A673 (cell line): ENCODE measurements at regions not wholly inside any gene's neighbourhood (a gene's known extent, or its start where the extent isn't known, plus 50 kb on each side); places are given as distances from the start of the nearest gene placed in this dataset.

Experiments used
- BruUV-seq: library from RNA; stranded (reverse); fragments of 400-500 nt; replicated peaks from 2 replicates; lab custom pipeline; 2021; lab: Mats Ljungman, UMichigan
- CTCF ChIA-PET: fragments of 300-600 bp; sonication (Branson Sonifier 250); formaldehyde crosslinking; loops from one replicate; lab custom pipeline; 2022; ENCODE audit warnings: antibody characterized with exemption; lab: Charles Lee
- POLR2A ChIA-PET: fragments of 300-600 bp; sonication (Branson Sonifier 250); formaldehyde crosslinking; loops from one replicate; lab custom pipeline; 2022; ENCODE audit warnings: antibody characterized with exemption; ENCODE audit not compliant: low non-redundant PET; lab: Charles Lee
- DNase-seq: peaks from one replicate; pipeline ENCODE4 v3.0.0-alpha.2; 2015; ENCODE audit warnings: low spot score
- H3K27ac ChIP-seq: fragments of 200-600 bp; sonication (generic); 2 replicates; pipeline ENCODE4 v1.5.1; 2016; ENCODE audit warnings: mixed run types, low read depth, mild to moderate bottlenecking, mixed read lengths, antibody characterized with exemption, low read length; ENCODE audit not compliant: poor library complexity, severe bottlenecking
- H3K27me3 ChIP-seq: fragments of 200-600 bp; sonication (generic); replicated peaks from 2 replicates; pipeline ENCODE4 v1.6.1; 2017; ENCODE audit warnings: mixed run types, low read depth, mild to moderate bottlenecking, mixed read lengths, antibody characterized with exemption, low read length; ENCODE audit not compliant: insufficient read depth, poor library complexity
- H3K36me3 ChIP-seq: fragments of 200-600 bp; sonication (generic); 2 replicates; pipeline ENCODE4 v1.6.1; 2016; ENCODE audit warnings: mixed run types, mild to moderate bottlenecking, mixed read lengths, antibody characterized with exemption, low read length; ENCODE audit not compliant: insufficient read depth, poor library complexity, severe bottlenecking
- H3K4me1 ChIP-seq: fragments of 200-600 bp; sonication (generic); 2 replicates; pipeline ENCODE4 v1.6.1; 2017; ENCODE audit warnings: mixed run types, mild to moderate bottlenecking, mixed read lengths, antibody characterized with exemption, low read length; ENCODE audit not compliant: insufficient read depth, poor library complexity, severe bottlenecking
- H3K4me3 ChIP-seq: fragments of 200-600 bp; sonication (generic); 2 replicates; pipeline ENCODE4 v1.5.1; 2016; ENCODE audit warnings: low read depth, mixed run types, mild to moderate bottlenecking, mixed read lengths, low read length; ENCODE audit not compliant: poor library complexity, severe bottlenecking
- H3K9me3 ChIP-seq: fragments of 200-600 bp; sonication (generic); 2 replicates; pipeline ENCODE4 v1.6.1; 2016; ENCODE audit warnings: mixed run types, low read depth, mild to moderate bottlenecking, mixed read lengths, antibody characterized with exemption, low read length; ENCODE audit not compliant: poor library complexity, severe bottlenecking
- CTCF ChIP-seq: fragments of 300-800, 200-600 bp; sonication (generic); conservative IDR thresholded peaks from 2 replicates; pipeline ENCODE4 v1.5.1; 2017; ENCODE audit warnings: low read depth, mild to moderate bottlenecking, antibody characterized with exemption, low read length, moderate library complexity, mixed read lengths
- EZH2 ChIP-seq: fragments of 200-600 bp; sonication (generic); IDR thresholded peaks from 2 replicates; pipeline ENCODE4 v1.6.1; 2017; ENCODE audit warnings: borderline replicate concordance, low read depth, mild to moderate bottlenecking, mixed read lengths, antibody characterized with exemption, low read length; ENCODE audit not compliant: poor library complexity, severe bottlenecking
- intact Hi-C: fragments of 100-400 bp; cut with micrococcal nuclease; formaldehyde crosslinking; loops from one replicate; pipeline ENCODE4 v1.10.0; 2022; ENCODE audit not compliant: unreplicated experiment

GRCh38 chr3:83195243-83195642, 1433.8 kb upstream of the GBE1 start:
- BruUV-seq: no TSS peak
- ChIA-PET CTCF (no interaction called here), POLR2A (no interaction called here)

GRCh38 chr3:83193526-83193925, 1432.1 kb upstream of the GBE1 start:
- ChIA-PET POLR2A (no interaction called here), CTCF (no interaction called here)
- Histone ChIP-seq H3K9me3 (no peaks in the 10 kb centered on the region), H3K4me3 (no peak overlapping the region), H3K36me3 (no peaks in the 10 kb centered on the region), H3K4me1 (no peaks in the 10 kb centered on the region), H3K27ac (no peak overlapping the region), H3K27me3 (no peaks in the 10 kb centered on the region)
- TF ChIP-seq EZH2 (no peak), CTCF (no peak)
- intact Hi-C loops: no loop called here
- DNase-seq: no peak
- BruUV-seq: no TSS peak

More at GRCh38 chr3:83195243-83195642, 1433.8 kb upstream of the GBE1 start:
- Histone ChIP-seq H3K27ac (no peak overlapping the region), H3K27me3 (no peaks in the 10 kb centered on the region), H3K4me1 (no peaks in the 10 kb centered on the region), H3K36me3 (no peaks in the 10 kb centered on the region), H3K9me3 (no peaks in the 10 kb centered on the region), H3K4me3 (no peak overlapping the region)
- TF ChIP-seq CTCF (no peak), EZH2 (no peak)
- DNase-seq: no peak
- intact Hi-C loops: no loop called here

- Histone ChIP-seq H3K9me3 (peaks cover 10% of the 10 kb centered on the region), H3K27ac (no peak overlapping the region), H3K4me3 (no peak overlapping the region), H3K36me3 (no peaks in the 10 kb centered on the region), H3K27me3 (no peaks in the 10 kb centered on the region), H3K4me1 (no peaks in the 10 kb centered on the region)
- DNase-seq: no peak
- CTCF ChIA-PET: no interaction called here
- no TSS peak for BruUV-seq
- POLR2A ChIA-PET: no interaction called here
- intact Hi-C loops: no loop called here
- no peak for TF ChIP-seq CTCF
- no peak for TF ChIP-seq EZH2
Measured at GRCh38 chr3:83189634-83190033, 1428.2 kb upstream of the GBE1 start.
